Smooth muscle cell (in vitro differentiated cells): ENCODE measurements at regions not wholly inside any gene's neighbourhood (a gene's known extent, or its start where the extent isn't known, plus 50 kb on each side); places are given as distances from the start of the nearest gene placed in this dataset.

Experiments
- DNase-seq: peaks from one replicate; lab custom pipeline; 2025; ENCODE audit not compliant: unreplicated experiment; lab: John Stamatoyannopoulos, UW
- H2AFZ ChIP-seq: fragments of 200-600 bp; sonication (generic); 2 replicates; pipeline ENCODE4 v1.6.0; 2016; ENCODE audit warnings: antibody characterized with exemption, low read depth, mild to moderate bottlenecking
- H3F3A ChIP-seq: fragments of 200-600 bp; sonication (generic); 2 replicates; pipeline ENCODE4 v1.6.0; 2017; ENCODE audit warnings: antibody characterized with exemption, low read depth
- H3K27ac ChIP-seq: fragments of 200-600 bp; sonication (generic); 2 replicates; pipeline ENCODE4 v1.5.1; 2016; ENCODE audit warnings: low read depth, mild to moderate bottlenecking
- H3K27me3 ChIP-seq: fragments of 200-600 bp; sonication (generic); 2 replicates; pipeline ENCODE4 v1.6.1; 2016; ENCODE audit warnings: low read depth, mild to moderate bottlenecking
- H3K36me3 ChIP-seq: fragments of 200-600 bp; sonication (generic); 2 replicates; pipeline ENCODE4 v1.5.1; 2016; ENCODE audit warnings: low read depth
- H3K4me1 ChIP-seq: fragments of 200-600 bp; sonication (generic); 2 replicates; pipeline ENCODE4 v1.5.1; 2016; ENCODE audit warnings: low read depth
- H3K4me2 ChIP-seq: fragments of 200-600 bp; sonication (generic); 2 replicates; pipeline ENCODE4 v1.6.0; 2016; ENCODE audit warnings: mild to moderate bottlenecking
- H3K4me3 ChIP-seq: fragments of 200-600 bp; sonication (generic); 2 replicates; pipeline ENCODE4 v1.5.1; 2016; ENCODE audit warnings: mild to moderate bottlenecking
- H3K79me2 ChIP-seq: fragments of 200-600 bp; sonication (generic); 2 replicates; pipeline ENCODE4 v1.6.0; 2016; ENCODE audit warnings: low read depth, mild to moderate bottlenecking
- H3K9ac ChIP-seq: fragments of 200-600 bp; sonication (generic); 2 replicates; pipeline ENCODE4 v1.6.0; 2016; ENCODE audit warnings: low read depth
- H3K9me3 ChIP-seq: fragments of 200-600 bp; sonication (generic); replicated peaks from 2 replicates; pipeline ENCODE4 v1.5.1; 2016; ENCODE audit warnings: low read depth
- H4K20me1 ChIP-seq: fragments of 200-600 bp; sonication (generic); 2 replicates; pipeline ENCODE4 v1.6.0; 2016; ENCODE audit warnings: low read depth
- CTCF ChIP-seq: fragments of 200-600 bp; sonication (generic); IDR thresholded peaks from 2 replicates; pipeline ENCODE4 v1.5.1; 2017; ENCODE audit warnings: borderline replicate concordance, mild to moderate bottlenecking, antibody characterized with exemption; ENCODE audit not compliant: insufficient read depth, poor library complexity, severe bottlenecking
- WGBS: methylation state at CpG from one replicate; pipeline ENCODE4 v1.1.7; 2016; ENCODE audit warnings: low lambda C conversion rate; 5-methylcytosine and 5-hydroxymethylcytosine counted together

GRCh38 chr6:141347906-141348492 lies 784.7 kb upstream of the GJE1 start:
- Histone ChIP-seq H3K4me1 (no peaks in the 10 kb centered on the region), H4K20me1 (no peaks in the 10 kb centered on the region), H3K9ac (no peak overlapping the region), H3K79me2 (no peaks in the 10 kb centered on the region), H3K4me3 (no peak overlapping the region), H3F3A (no peaks in the 10 kb centered on the region), H2AFZ (no peak overlapping the region), H3K27ac (no peak overlapping the region), H3K27me3 (no peaks in the 10 kb centered on the region), H3K9me3 (no peaks in the 10 kb centered on the region), H3K4me2 (no peak overlapping the region), H3K36me3 (no peaks in the 10 kb centered on the region)
- 97% methylated on average over 3 of the region's 3 CpGs for WGBS
- DNase-seq: no peak
- no peak for TF ChIP-seq CTCF

DNA sequence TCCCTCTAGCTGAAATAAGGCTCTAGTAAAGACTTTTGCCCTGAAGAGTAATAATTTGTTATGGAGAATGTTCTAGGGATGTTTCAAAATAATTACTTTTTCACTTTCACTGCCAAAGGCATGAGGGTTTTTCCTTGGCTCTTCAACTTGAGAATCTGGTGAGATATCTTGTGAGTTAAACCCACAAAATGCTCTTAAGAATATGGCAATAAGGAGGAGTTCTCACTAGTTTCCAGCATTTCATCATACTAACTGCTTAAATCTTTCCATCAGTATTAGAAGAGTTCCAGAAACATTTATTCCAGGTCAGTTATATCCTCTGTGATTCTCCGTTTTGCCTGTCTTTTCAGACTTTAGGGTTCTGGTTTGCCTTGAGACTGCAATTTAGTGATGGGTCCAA lies 785.6 kb upstream of the GJE1 start:
- Histone ChIP-seq H3F3A (no peaks in the 10 kb centered on the region), H4K20me1 (no peaks in the 10 kb centered on the region), H3K4me3 (no peak overlapping the region), H3K27me3 (no peaks in the 10 kb centered on the region), H3K79me2 (no peaks in the 10 kb centered on the region), H3K36me3 (no peaks in the 10 kb centered on the region), H3K27ac (no peak overlapping the region), H3K4me1 (no peaks in the 10 kb centered on the region), H3K4me2 (no peak overlapping the region), H2AFZ (peak overlapping the region; percentile 38), H3K9ac (no peak overlapping the region), H3K9me3 (no peaks in the 10 kb centered on the region)
- TF ChIP-seq CTCF: no peak
- DNase-seq: no peak
- WGBS: 85% methylated on average over 1 of the region's 1 CpG

- Histone ChIP-seq H3K4me1 (no peaks in the 10 kb centered on the region), H3K9me3 (no peaks in the 10 kb centered on the region), H3K27ac (no peak overlapping the region), H3K4me3 (no peak overlapping the region), H3F3A (no peaks in the 10 kb centered on the region), H3K27me3 (no peaks in the 10 kb centered on the region), H3K4me2 (no peak overlapping the region), H2AFZ (no peak overlapping the region), H3K79me2 (no peaks in the 10 kb centered on the region), H3K36me3 (no peaks in the 10 kb centered on the region), H3K9ac (no peak overlapping the region), H4K20me1 (no peaks in the 10 kb centered on the region)
- WGBS: 92% methylated on average over 1 of the region's 1 CpG
- no peak for DNase-seq
- TF ChIP-seq CTCF: no peak
Observed at GRCh38 chr6:141346535-141346934, 786.2 kb upstream of the GJE1 start.

- Histone ChIP-seq H3K4me2 (no peak overlapping the region), H3K4me3 (no peak overlapping the region), H3K9me3 (no peaks in the 10 kb centered on the region), H4K20me1 (no peaks in the 10 kb centered on the region), H3K36me3 (no peaks in the 10 kb centered on the region), H3F3A (no peaks in the 10 kb centered on the region), H3K4me1 (no peaks in the 10 kb centered on the region), H3K9ac (no peak overlapping the region), H3K27me3 (no peaks in the 10 kb centered on the region), H2AFZ (no peak overlapping the region), H3K27ac (no peak overlapping the region), H3K79me2 (no peaks in the 10 kb centered on the region)
- TF ChIP-seq CTCF: no peak
- 61% methylated on average over 2 of the region's 2 CpGs for WGBS
- no peak for DNase-seq
Observed at GRCh38 chr6:141337191-141337590, 795.5 kb upstream of the GJE1 start.
